ENCODE measurements at regions not wholly inside any gene's neighbourhood (a gene's known extent, or its start where the extent isn't known, plus 50 kb on each side); places are given as distances from the start of the nearest gene placed in this dataset.

DNA sequence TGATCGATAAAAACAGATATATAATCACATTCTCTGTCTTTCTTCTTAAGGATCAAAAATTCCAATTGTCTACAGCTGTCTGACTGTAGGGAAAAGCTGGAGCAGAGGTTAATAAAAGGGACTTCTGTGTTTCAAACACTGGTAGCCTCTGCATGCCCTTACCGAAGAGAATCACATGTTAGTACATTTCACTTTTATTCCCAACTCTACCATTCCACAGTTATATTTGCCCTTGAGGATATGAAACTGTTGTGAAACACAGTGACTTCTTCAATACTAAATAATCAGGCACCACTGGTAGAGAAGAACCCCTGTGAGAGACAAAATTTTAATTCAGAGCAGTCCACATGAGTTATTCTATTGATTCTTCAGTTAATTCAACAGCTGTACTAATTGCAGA, 1187.3 kb upstream of the CITED2 start:
- 86% methylated on average over 2 of the region's 2 CpGs for WGBS

DNA sequence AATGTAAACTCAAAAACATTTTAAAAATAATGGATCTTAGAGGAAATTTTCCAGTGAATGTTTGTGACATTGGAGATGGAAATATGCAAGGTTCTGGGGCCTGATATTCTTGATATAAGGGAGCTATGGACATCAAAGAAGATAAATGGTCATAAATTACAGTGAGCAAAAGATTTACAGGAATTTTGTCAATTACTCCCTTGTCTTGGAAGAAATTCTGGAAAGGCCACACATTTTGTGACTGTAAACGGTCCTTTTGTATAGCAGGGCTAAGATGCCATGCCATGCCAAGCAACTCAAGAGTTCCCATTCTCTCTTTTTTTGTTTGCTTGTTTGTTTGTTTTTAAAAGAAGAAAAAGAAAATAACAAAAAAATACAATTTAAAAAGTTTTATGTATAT, 1186.2 kb upstream of the CITED2 start:
- no peaks in the 10 kb centered on the region for H3K4me1 ChIP-seq
- no peak overlapping the region for H3K4me3 ChIP-seq
- H3K36me3 ChIP-seq, result no peaks in the 10 kb centered on the region
- H3K27me3 ChIP-seq, result no peaks in the 10 kb centered on the region
- 81% methylated on average over 1 of the region's 1 CpG for WGBS
- no peak overlapping the region for H3K27ac ChIP-seq
- H3K9me3 ChIP-seq, result no peaks in the 10 kb centered on the region
- no peak for TF ChIP-seq POLR2AphosphoS5 (IDR thresholded peaks at IDR 0.05)
- TF ChIP-seq, protein P1, sequence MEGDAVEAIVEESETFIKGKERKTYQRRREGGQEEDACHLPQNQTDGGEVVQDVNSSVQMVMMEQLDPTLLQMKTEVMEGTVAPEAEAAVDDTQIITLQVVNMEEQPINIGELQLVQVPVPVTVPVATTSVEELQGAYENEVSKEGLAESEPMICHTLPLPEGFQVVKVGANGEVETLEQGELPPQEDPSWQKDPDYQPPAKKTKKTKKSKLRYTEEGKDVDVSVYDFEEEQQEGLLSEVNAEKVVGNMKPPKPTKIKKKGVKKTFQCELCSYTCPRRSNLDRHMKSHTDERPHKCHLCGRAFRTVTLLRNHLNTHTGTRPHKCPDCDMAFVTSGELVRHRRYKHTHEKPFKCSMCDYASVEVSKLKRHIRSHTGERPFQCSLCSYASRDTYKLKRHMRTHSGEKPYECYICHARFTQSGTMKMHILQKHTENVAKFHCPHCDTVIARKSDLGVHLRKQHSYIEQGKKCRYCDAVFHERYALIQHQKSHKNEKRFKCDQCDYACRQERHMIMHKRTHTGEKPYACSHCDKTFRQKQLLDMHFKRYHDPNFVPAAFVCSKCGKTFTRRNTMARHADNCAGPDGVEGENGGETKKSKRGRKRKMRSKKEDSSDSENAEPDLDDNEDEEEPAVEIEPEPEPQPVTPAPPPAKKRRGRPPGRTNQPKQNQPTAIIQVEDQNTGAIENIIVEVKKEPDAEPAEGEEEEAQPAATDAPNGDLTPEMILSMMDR (IDR thresholded peaks at IDR 0.05), result no peak
- TF ChIP-seq EP300 (IDR thresholded peaks at IDR 0.05), result no peak
- TF ChIP-seq POLR2A (IDR thresholded peaks at IDR 0.05), result no peak
- no peak for DNase-seq (ENCODE audit: low spot score in 2 of 2)

More for the DNA sequence above, 1187.3 kb upstream of the CITED2 start:
- no peak overlapping the region for H3K4me3 ChIP-seq
- no peaks in the 10 kb centered on the region for H3K27me3 ChIP-seq
- no peaks in the 10 kb centered on the region for H3K36me3 ChIP-seq
- TF ChIP-seq, protein P1 (IDR thresholded peaks at IDR 0.05), result no peak
- TF ChIP-seq POLR2AphosphoS5 (IDR thresholded peaks at IDR 0.05) (no peak), POLR2A (IDR thresholded peaks at IDR 0.05) (no peak), EP300 (IDR thresholded peaks at IDR 0.05) (no peak)
- no peak overlapping the region for H3K27ac ChIP-seq
- no peak for DNase-seq (ENCODE audit: low spot score in 2 of 2)
- H3K4me1 ChIP-seq, result peaks cover 5% of the 10 kb centered on the region
- no peaks in the 10 kb centered on the region for H3K9me3 ChIP-seq

DNA sequence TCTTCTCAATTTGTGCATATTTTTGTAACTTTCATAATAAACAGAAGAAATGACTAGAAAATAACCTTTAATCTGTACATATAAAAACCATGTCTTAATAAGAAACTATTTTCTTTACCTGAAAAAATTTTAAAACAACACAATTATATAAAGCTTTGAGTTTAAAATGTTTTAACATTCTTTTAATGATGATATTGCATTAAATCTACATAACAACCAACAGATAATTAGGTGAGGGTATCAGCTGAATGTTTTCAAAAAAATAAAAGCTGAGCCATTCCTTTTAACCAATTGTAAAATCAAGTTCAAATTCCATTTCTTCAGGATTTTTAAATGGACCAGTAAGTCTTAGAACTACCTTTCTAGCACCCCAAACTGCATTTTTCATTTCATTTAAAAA, 1185.0 kb upstream of the CITED2 start:
- Histone ChIP-seq H3K27me3 (no peaks in the 10 kb centered on the region), H3K27ac (no peak overlapping the region), H3K4me3 (no peak overlapping the region), H3K36me3 (no peaks in the 10 kb centered on the region), H3K9me3 (no peaks in the 10 kb centered on the region), H3K4me1 (no peaks in the 10 kb centered on the region)
- DNase-seq (ENCODE audit: low spot score in 2 of 2), result no peak
- TF ChIP-seq POLR2AphosphoS5 (IDR thresholded peaks at IDR 0.05), result no peak
- no peak for TF ChIP-seq POLR2A (IDR thresholded peaks at IDR 0.05)
- TF ChIP-seq, protein P1 (IDR thresholded peaks at IDR 0.05), result no peak
- no peak for TF ChIP-seq EP300 (IDR thresholded peaks at IDR 0.05)

DNA sequence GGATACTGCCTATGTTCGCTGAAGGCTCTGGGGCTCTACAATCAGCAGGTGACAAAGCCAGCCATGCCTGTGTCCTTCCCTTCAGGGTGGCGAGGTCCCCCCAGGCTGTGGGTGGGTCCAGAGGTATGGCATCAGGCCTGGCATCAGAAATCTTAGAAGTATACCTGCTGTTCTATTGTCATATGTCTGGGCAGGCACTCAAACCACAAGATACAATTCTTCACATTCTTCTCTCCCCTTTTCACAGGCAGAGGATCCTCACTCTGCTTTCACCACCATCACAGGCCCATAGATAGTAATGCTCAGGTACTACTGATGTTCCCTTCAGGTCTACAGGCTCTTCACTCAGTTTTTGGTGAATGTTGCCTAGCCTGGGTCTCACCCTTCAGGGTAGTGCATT, 1180.0 kb upstream of the CITED2 start:
- WGBS, result 86% methylated on average over 2 of the region's 2 CpGs
- Histone ChIP-seq H3K36me3 (no peaks in the 10 kb centered on the region), H3K4me3 (no peak overlapping the region), H3K27ac (no peak overlapping the region), H3K9me3 (no peaks in the 10 kb centered on the region), H3K27me3 (no peaks in the 10 kb centered on the region), H3K4me1 (no peaks in the 10 kb centered on the region)
- no peak for DNase-seq (ENCODE audit: low spot score in 2 of 2)
- TF ChIP-seq, protein P1 (IDR thresholded peaks at IDR 0.05), result no peak
- TF ChIP-seq POLR2AphosphoS5 (IDR thresholded peaks at IDR 0.05), result no peak
- TF ChIP-seq POLR2A (IDR thresholded peaks at IDR 0.05), result no peak
- TF ChIP-seq EP300 (IDR thresholded peaks at IDR 0.05), result no peak

DNA sequence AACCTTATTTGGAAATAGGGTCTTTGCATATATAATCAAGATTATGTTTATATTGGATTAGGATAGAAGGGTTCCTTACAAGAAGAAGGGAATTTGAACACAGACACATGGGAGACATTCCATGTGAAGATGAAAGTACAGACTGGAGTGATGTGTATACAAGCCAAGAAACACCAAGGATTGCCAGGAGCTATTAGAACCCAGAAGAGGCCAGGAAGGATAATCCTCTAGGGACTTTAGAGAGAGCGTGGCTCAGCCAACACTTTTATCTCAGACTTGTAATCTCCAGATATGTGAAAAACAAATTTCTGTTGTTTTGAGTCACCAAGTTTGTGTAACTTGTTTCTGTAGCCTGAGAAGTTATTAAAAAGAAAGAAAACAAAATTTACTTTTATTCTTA, 1173.9 kb upstream of the CITED2 start:
- no peaks in the 10 kb centered on the region for H3K36me3 ChIP-seq
- TF ChIP-seq EP300 (IDR thresholded peaks at IDR 0.05), result no peak
- H3K27ac ChIP-seq, result no peak overlapping the region
- H3K27me3 ChIP-seq, result no peaks in the 10 kb centered on the region
- no peaks in the 10 kb centered on the region for H3K9me3 ChIP-seq
- 36% methylated on average over 1 of the region's 1 CpG for WGBS
- no peak overlapping the region for H3K4me3 ChIP-seq
- no peaks in the 10 kb centered on the region for H3K4me1 ChIP-seq
- no peak for DNase-seq (ENCODE audit: low spot score in 2 of 2)

DNA sequence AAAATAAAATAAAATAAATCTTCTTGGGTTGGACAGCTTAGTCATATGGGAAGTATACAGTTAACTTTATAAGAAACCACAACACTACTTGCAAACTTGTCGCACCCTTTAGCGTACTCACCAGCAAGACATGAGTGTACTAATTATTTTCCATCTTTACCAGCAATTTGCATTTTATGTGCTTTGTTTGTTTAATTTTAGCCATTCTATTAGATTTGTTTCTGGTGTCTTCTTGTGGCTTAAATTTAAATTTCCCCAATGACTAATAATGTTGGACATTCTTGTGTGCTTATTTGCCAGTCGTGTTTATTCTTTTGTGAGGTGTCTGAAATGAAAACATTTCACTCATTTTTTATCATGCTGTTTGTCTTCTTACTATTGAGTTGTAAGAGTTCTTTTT, 1172.2 kb upstream of the CITED2 start:
- Histone ChIP-seq H3K36me3 (no peaks in the 10 kb centered on the region), H3K27ac (no peak overlapping the region), H3K4me3 (no peak overlapping the region), H3K27me3 (no peaks in the 10 kb centered on the region), H3K9me3 (no peaks in the 10 kb centered on the region), H3K4me1 (no peaks in the 10 kb centered on the region)
- no peak for TF ChIP-seq EP300 (IDR thresholded peaks at IDR 0.05)
- no peak for TF ChIP-seq POLR2A (IDR thresholded peaks at IDR 0.05)
- no peak for TF ChIP-seq POLR2AphosphoS5 (IDR thresholded peaks at IDR 0.05)
- TF ChIP-seq, protein P1 (IDR thresholded peaks at IDR 0.05), result no peak
- DNase-seq (ENCODE audit: low spot score in 2 of 2), result no peak
- WGBS, result 82% methylated on average over 3 of the region's 3 CpGs
